BJ (cell line): ENCODE measurements at regions not wholly inside any gene's neighbourhood (a gene's known extent, or its start where the extent isn't known, plus 50 kb on each side); places are given as distances from the start of the nearest gene placed in this dataset.

ENCODE experiments used
- CTCF ChIA-PET: fragments of 350-600 bp; formaldehyde crosslinking; extraction: SDS; loops from one replicate; lab custom pipeline; 2021; ENCODE audit warnings: antibody characterized with exemption, inconsistent platforms; lab: Yijun Ruan, JAX
- POLR2A ChIA-PET: fragments of 300-600 bp; sonication (Branson Sonifier 250); formaldehyde crosslinking; extraction: SDS; loops from one replicate; lab custom pipeline; 2021; ENCODE audit warnings: antibody characterized with exemption; lab: Charles Lee
- DNase-seq: peaks from one replicate; pipeline ENCODE4 v3.0.0-alpha.2; 2011; ENCODE audit warnings: low read depth
- H3K27me3 ChIP-seq: 2 replicates; pipeline ENCODE4 v1.6.0; 2011; ENCODE audit warnings: low read length; ENCODE audit not compliant: control insufficient read depth, insufficient read depth
- H3K36me3 ChIP-seq: 2 replicates; pipeline ENCODE4 v1.5.1; 2011; ENCODE audit warnings: low read length; ENCODE audit not compliant: control insufficient read depth, insufficient read depth
- H3K4me3 ChIP-seq: 2 replicates; pipeline ENCODE4 v1.5.1; 2011; ENCODE audit warnings: low read depth, mild to moderate bottlenecking, control low read depth, low read length
- TF ChIP-seq, protein P1 (sequence below): IDR thresholded peaks from 2 replicates; pipeline ENCODE4 v1.5.1; 2011; ENCODE audit warnings: low read depth, mild to moderate bottlenecking, control low read depth, inconsistent platforms, low read length, moderate library complexity; ENCODE audit not compliant: insufficient read depth

- ChIA-PET CTCF (no interaction called here), POLR2A (no interaction called here)
- DNase-seq, result no peak
- no peak overlapping the region for H3K4me3 ChIP-seq
- TF ChIP-seq, protein P1, sequence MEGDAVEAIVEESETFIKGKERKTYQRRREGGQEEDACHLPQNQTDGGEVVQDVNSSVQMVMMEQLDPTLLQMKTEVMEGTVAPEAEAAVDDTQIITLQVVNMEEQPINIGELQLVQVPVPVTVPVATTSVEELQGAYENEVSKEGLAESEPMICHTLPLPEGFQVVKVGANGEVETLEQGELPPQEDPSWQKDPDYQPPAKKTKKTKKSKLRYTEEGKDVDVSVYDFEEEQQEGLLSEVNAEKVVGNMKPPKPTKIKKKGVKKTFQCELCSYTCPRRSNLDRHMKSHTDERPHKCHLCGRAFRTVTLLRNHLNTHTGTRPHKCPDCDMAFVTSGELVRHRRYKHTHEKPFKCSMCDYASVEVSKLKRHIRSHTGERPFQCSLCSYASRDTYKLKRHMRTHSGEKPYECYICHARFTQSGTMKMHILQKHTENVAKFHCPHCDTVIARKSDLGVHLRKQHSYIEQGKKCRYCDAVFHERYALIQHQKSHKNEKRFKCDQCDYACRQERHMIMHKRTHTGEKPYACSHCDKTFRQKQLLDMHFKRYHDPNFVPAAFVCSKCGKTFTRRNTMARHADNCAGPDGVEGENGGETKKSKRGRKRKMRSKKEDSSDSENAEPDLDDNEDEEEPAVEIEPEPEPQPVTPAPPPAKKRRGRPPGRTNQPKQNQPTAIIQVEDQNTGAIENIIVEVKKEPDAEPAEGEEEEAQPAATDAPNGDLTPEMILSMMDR, result no peak
- no peaks in the 10 kb centered on the region for H3K36me3 ChIP-seq
- H3K27me3 ChIP-seq, result no peaks in the 10 kb centered on the region
These were observed 1303.1 kb upstream of the ZEB2 start for GRCh38 chr2:145822892-145823534.

GRCh38 chr2:145820651-145821050 lies 1300.7 kb upstream of the ZEB2 start:
- DNase-seq, result no peak
- TF ChIP-seq, protein P1, result no peak
- no peaks in the 10 kb centered on the region for H3K27me3 ChIP-seq
- ChIA-PET CTCF (no interaction called here), POLR2A (no interaction called here)
- no peaks in the 10 kb centered on the region for H3K36me3 ChIP-seq
- no peak overlapping the region for H3K4me3 ChIP-seq

GRCh38 chr2:145818890-145819504 lies 1299.1 kb upstream of the ZEB2 start:
- Histone ChIP-seq H3K27me3 (no peaks in the 10 kb centered on the region), H3K36me3 (no peaks in the 10 kb centered on the region), H3K4me3 (no peak overlapping the region)
- CTCF ChIA-PET, result no interaction called here
- TF ChIP-seq, protein P1, result no peak
- POLR2A ChIA-PET, result no interaction called here
- DNase-seq, result no peak

DNA sequence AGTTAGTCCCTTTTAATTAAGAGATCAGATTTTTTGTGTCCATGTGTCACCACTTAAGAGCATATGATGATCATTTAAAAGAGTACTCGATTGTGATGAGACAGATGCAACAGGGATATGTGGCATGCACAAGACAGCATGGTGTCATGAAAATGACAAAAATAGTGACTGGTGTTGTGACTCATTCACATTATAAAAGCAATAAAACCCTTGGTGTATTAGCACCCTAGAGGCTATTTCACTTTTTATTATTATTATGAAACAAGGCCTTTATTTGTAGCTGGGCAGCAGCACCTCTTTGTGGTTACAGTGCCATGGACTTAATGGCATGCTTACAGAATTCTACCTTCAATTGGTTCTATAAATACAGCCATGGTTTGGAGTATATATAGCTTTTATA lies 1296.0 kb upstream of the ZEB2 start:
- Histone ChIP-seq H3K27me3 (no peaks in the 10 kb centered on the region), H3K36me3 (no peaks in the 10 kb centered on the region), H3K4me3 (no peak overlapping the region)
- CTCF ChIA-PET, result no interaction called here
- DNase-seq, result peak; percentile 8
- TF ChIP-seq, protein P1, result no peak
- POLR2A ChIA-PET, result no interaction called here

DNA sequence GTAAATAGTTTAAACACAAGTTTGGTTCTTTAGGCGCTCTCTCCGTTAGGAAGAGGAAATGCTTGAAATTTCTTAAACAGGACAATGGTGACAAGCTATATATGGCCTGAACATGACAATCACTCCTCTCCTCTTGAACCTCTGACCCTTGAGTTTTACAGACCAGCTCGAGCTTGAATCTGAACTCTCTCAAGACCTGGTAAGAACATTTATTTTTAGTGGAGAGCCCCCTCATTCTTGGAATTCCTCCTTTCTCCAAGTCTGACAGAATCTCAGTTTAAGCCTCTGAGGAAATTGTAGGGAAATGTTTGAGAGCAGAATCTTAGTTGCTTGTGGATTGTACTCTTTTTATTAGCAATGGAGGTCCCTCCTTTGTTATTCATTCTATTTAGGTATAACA lies 1293.6 kb upstream of the ZEB2 start:
- CTCF ChIA-PET, result no interaction called here
- no peak overlapping the region for H3K4me3 ChIP-seq
- H3K36me3 ChIP-seq, result no peaks in the 10 kb centered on the region
- no peak for DNase-seq
- H3K27me3 ChIP-seq, result no peaks in the 10 kb centered on the region
- TF ChIP-seq, protein P1, result no peak
- POLR2A ChIA-PET, result no interaction called here
